Uterus (tissue), 2 donors: ENCODE measurements at regions not wholly inside any gene's neighbourhood (a gene's known extent, or its start where the extent isn't known, plus 50 kb on each side); places are given as distances from the start of the nearest gene placed in this dataset.

ENCODE experiments used
- CTCF ChIP-seq, 4 experiments: fragments of 200-600 bp in 2 of 4; fragments of 450-650 bp in 2 of 4; sonication (generic) in 2 of 4; IDR thresholded peaks; one replicate each; pipeline ENCODE4 v1.5.1; 2016 to 2019; ENCODE audit warnings: antibody characterized with exemption in 4 of 4, mild to moderate bottlenecking in 2 of 4, moderate library complexity in 1 of 4
- POLR2A ChIP-seq, 2 donors: fragments of 450-650 bp; IDR thresholded peaks; one replicate each; pipeline ENCODE4 v1.6.1; 2016; ENCODE audit warnings: antibody characterized with exemption in 2 of 2, mild to moderate bottlenecking in 1 of 2, moderate library complexity in 1 of 2

DNA sequence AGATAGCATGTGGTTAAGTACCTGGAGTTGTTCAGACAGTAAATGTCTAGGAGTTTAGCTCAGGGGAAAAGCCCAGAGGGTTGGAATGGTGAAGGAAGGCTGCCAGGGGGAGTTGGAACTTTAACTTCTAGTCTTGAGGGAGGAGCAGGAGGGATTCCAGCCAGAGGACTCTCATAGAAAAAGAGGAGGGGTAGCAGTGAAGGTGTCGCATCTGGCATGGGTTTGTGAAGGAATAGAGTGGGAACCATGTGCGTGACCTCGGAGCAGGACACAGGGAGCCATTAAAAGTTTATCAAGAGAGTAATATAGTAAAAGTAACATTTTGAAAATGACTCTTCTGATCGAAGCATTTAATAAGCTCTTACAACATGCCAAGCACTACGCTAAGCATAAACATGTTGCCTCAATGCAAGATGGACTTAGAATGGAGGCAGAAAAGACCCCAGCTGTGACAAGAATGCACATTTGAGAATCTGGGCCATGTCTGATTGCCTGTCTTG, 632.4 kb upstream of the CAMK1G start:
- TF ChIP-seq POLR2A (IDR thresholded peaks at IDR 0.05) = no peak
- TF ChIP-seq CTCF (IDR thresholded peaks at IDR 0.05) = no peak
